ENCODE measurements at regions not wholly inside any gene's neighbourhood (a gene's known extent, or its start where the extent isn't known, plus 50 kb on each side); places are given as distances from the start of the nearest gene placed in this dataset.

DNA sequence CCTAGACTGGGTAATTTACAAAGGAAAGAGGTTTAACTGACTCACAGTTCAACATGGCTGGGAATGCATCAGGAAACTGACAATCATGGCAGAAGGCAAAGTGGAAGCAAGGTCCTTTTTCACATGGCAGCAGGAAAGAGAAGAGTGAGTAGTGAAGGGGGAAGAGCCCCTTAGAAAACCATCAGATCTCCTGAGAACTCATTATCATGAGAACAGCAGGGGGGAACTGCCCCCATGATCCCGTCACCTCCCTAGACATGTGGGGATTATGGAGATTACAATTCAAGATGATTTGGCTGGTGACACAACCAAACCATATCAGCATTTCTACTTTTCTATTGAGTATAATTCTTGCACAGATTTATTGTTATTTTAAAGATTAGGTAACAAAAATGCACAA, 822.1 kb upstream of the FLRT2 start:
- TF ChIP-seq, protein P1, sequence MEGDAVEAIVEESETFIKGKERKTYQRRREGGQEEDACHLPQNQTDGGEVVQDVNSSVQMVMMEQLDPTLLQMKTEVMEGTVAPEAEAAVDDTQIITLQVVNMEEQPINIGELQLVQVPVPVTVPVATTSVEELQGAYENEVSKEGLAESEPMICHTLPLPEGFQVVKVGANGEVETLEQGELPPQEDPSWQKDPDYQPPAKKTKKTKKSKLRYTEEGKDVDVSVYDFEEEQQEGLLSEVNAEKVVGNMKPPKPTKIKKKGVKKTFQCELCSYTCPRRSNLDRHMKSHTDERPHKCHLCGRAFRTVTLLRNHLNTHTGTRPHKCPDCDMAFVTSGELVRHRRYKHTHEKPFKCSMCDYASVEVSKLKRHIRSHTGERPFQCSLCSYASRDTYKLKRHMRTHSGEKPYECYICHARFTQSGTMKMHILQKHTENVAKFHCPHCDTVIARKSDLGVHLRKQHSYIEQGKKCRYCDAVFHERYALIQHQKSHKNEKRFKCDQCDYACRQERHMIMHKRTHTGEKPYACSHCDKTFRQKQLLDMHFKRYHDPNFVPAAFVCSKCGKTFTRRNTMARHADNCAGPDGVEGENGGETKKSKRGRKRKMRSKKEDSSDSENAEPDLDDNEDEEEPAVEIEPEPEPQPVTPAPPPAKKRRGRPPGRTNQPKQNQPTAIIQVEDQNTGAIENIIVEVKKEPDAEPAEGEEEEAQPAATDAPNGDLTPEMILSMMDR (IDR thresholded peaks at IDR 0.05; ENCODE audit: low read depth, low read length): no peak
- no peak overlapping the region for H3K4me3 ChIP-seq (ENCODE audit: low read depth, low read length)
- ChIA-PET CTCF (no interaction called here), POLR2A (no interaction called here)
- no peak for DNase-seq (ENCODE audit: low read depth, low spot score)
- no peaks in the 10 kb centered on the region for H3K27me3 ChIP-seq (ENCODE audit: control insufficient read depth, insufficient read depth, low read length)
- H3K9me3 ChIP-seq (ENCODE audit: control insufficient read depth, insufficient read depth, low read length): no peaks in the 10 kb centered on the region
- H3K27ac ChIP-seq (ENCODE audit: low read depth, low read length): no peak overlapping the region

DNA sequence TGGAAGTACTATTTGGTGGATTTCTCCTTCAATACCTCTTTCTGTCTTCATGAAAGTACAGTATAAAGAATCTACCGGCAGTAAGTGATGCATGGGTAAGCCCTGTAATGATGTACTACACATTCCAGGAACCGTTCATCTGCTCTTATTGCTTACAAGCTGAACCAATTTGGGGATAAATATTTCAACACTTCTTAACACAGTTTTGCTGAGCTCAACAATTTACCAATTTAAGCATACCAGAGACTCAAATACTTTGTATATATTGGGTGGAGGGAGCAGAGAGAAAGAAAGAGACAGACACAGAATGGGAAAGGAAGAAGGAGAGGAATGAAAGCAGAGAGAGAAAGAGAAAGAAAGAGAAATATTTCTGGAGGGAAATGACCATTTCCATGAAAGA, 821.1 kb upstream of the FLRT2 start:
- Histone ChIP-seq H3K27ac (ENCODE audit: low read depth, low read length) (no peak overlapping the region), H3K27me3 (ENCODE audit: control insufficient read depth, insufficient read depth, low read length) (no peaks in the 10 kb centered on the region), H3K4me3 (ENCODE audit: low read depth, low read length) (no peak overlapping the region), H3K9me3 (ENCODE audit: control insufficient read depth, insufficient read depth, low read length) (no peaks in the 10 kb centered on the region)
- TF ChIP-seq, protein P1 (IDR thresholded peaks at IDR 0.05; ENCODE audit: low read depth, low read length): no peak
- ChIA-PET CTCF (no interaction called here), POLR2A (no interaction called here)
- no peak for DNase-seq (ENCODE audit: low read depth, low spot score)

DNA sequence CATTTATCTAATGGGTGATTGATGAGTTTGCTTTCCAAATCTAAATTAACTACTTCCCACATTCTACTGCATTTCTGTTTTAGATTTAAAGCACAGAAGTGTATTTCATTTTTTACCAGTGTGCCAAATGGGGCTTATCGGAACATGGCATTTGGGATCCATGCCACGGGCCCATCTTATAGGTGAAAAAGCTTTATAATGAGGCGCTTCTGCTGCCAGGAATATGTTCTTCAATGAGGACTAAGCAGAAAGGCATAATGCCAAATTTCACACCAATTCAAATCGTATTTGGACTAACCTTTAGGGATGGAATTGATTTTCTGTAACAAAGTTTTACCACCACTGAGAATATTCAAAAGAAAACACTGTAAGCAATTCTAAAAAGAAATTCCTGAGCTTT, 803.5 kb upstream of the FLRT2 start:
- CTCF ChIA-PET: no interaction called here
- Histone ChIP-seq H3K27ac (ENCODE audit: low read depth, low read length) (no peak overlapping the region), H3K4me3 (ENCODE audit: low read depth, low read length) (no peak overlapping the region), H3K27me3 (ENCODE audit: control insufficient read depth, insufficient read depth, low read length) (no peaks in the 10 kb centered on the region), H3K9me3 (ENCODE audit: control insufficient read depth, insufficient read depth, low read length) (no peaks in the 10 kb centered on the region)
- no peak for DNase-seq (ENCODE audit: low read depth, low spot score)
- POLR2A ChIA-PET: no interaction called here
- TF ChIP-seq, protein P1 (IDR thresholded peaks at IDR 0.05; ENCODE audit: low read depth, low read length): no peak

DNA sequence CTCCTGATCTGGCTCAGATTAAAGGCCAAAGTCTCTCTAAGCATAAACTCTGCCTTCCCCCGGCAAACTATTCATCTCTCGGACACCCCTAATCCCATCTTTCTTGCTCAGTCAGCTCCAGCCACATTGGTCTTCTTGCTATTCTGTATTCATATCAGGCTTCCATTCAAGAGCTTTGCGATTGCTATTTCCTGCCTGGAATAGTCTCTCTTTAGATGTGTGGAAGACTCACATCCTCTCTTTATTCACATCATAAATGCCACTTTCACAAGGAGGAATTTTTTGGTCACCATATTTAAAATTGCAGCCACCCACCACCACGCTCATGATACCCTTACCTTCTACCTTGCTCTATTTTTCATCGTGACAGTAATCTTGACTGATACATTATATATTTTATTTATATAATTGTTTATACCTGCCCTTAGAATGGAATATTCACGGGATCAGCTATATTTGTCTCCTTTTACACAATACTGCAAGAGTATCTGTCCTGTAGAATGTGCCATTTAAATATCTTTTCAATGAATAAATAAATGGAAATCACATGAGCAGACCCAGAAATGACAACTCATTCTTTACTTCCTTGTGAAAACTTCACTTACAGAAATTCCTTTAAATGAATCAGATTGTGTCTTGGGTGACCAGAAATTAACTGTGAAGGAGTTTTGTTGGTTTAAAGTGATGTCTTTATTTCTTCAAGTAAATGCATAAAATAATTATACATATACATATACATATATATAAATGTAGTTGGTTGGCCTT, 780.6 kb upstream of the FLRT2 start:
- H3K4me3 ChIP-seq (ENCODE audit: low read depth, low read length): no peak overlapping the region
- H3K27me3 ChIP-seq (ENCODE audit: control insufficient read depth, insufficient read depth, low read length): no peaks in the 10 kb centered on the region
- no peak for DNase-seq (ENCODE audit: low read depth, low spot score)
- ChIA-PET CTCF (no interaction called here), POLR2A (no interaction called here)
- H3K27ac ChIP-seq (ENCODE audit: low read depth, low read length): no peak overlapping the region
- TF ChIP-seq, protein P1 (IDR thresholded peaks at IDR 0.05; ENCODE audit: low read depth, low read length): no peak
- H3K9me3 ChIP-seq (ENCODE audit: control insufficient read depth, insufficient read depth, low read length): no peaks in the 10 kb centered on the region

DNA sequence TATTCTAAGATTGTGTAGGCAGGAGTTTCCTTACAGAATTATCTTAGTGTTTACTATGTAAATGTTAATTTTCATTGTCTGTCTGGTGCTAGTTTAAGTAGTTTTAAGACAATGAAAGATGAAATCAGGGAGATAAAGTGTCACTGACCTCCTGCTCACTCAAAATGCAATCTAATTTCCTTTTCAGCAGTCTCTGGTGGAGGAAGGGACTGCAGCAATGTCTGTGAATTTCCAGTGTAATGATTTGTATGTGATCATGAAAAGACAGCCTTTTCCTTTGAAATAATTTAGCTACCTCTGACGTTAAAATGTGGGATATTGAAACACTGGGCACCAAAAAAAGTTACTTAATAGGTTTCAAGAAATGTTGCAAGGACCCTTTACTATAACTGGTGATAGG, 779.7 kb upstream of the FLRT2 start:
- H3K27ac ChIP-seq (ENCODE audit: low read depth, low read length): no peak overlapping the region
- ChIA-PET CTCF (no interaction called here), POLR2A (no interaction called here)

More for the DNA sequence above, 779.7 kb upstream of the FLRT2 start:
- Histone ChIP-seq H3K9me3 (ENCODE audit: control insufficient read depth, insufficient read depth, low read length) (no peaks in the 10 kb centered on the region), H3K27me3 (ENCODE audit: control insufficient read depth, insufficient read depth, low read length) (no peaks in the 10 kb centered on the region), H3K4me3 (ENCODE audit: low read depth, low read length) (no peak overlapping the region)
- TF ChIP-seq, protein P1 (IDR thresholded peaks at IDR 0.05; ENCODE audit: low read depth, low read length): no peak
- no peak for DNase-seq (ENCODE audit: low read depth, low spot score)
